Endodermal cell (in vitro differentiated cells): ENCODE measurements at regions not wholly inside any gene's neighbourhood (a gene's known extent, or its start where the extent isn't known, plus 50 kb on each side); places are given as distances from the start of the nearest gene placed in this dataset.

Experiments used
- DNase-seq: peaks from one replicate; pipeline ENCODE4 v3.0.0-alpha.2; 2017
- H3K27ac ChIP-seq: 2 replicates; pipeline ENCODE4 v1.5.1; 2013; ENCODE audit warnings: mild to moderate bottlenecking, low read depth, low read length, moderate library complexity
- H3K27me3 ChIP-seq: 2 replicates; pipeline ENCODE4 v1.6.1; 2013; ENCODE audit warnings: mild to moderate bottlenecking, low read length, moderate library complexity; ENCODE audit not compliant: insufficient read depth, control insufficient read depth, poor library complexity, severe bottlenecking
- H3K36me3 ChIP-seq: 2 replicates; pipeline ENCODE4 v1.7.0; 2013; ENCODE audit warnings: mild to moderate bottlenecking, low read length, moderate library complexity; ENCODE audit not compliant: control insufficient read depth, insufficient read depth
- H3K4me1 ChIP-seq: one replicate; pipeline ENCODE4 v1.7.0; 2013; ENCODE audit warnings: low read length; ENCODE audit not compliant: control insufficient read depth, insufficient read depth
- H3K4me3 ChIP-seq: 2 replicates; pipeline ENCODE4 v1.5.1; 2013; ENCODE audit warnings: mild to moderate bottlenecking, low read length, moderate library complexity
- H3K9ac ChIP-seq: 2 replicates; pipeline ENCODE4 v1.6.1; 2013; ENCODE audit warnings: mild to moderate bottlenecking, low read length, moderate library complexity; ENCODE audit not compliant: poor library complexity, severe bottlenecking; ENCODE audit errors: extremely low read depth
- H3K9me3 ChIP-seq: 2 replicates; pipeline ENCODE4 v1.6.1; 2013; ENCODE audit warnings: mild to moderate bottlenecking, low read length, moderate library complexity; ENCODE audit not compliant: control insufficient read depth
- H3K27ac Mint-ChIP-seq: 2 replicates; pipeline ENCODE4 v1.8.0; 2020; ENCODE audit warnings: mixed read lengths
- H3K27me3 Mint-ChIP-seq: 2 replicates; pipeline ENCODE4 v1.8.0; 2021; ENCODE audit warnings: mild to moderate bottlenecking, mixed read lengths; ENCODE audit not compliant: insufficient read depth
- H3K36me3 Mint-ChIP-seq: 2 replicates; pipeline ENCODE4 v1.8.0; 2020; ENCODE audit warnings: low read depth, mixed read lengths
- H3K4me1 Mint-ChIP-seq: 2 replicates; pipeline ENCODE4 v1.8.0; 2020; ENCODE audit warnings: mixed read lengths
- H3K4me3 Mint-ChIP-seq: 2 replicates; pipeline ENCODE4 v1.8.0; 2020; ENCODE audit warnings: mild to moderate bottlenecking, moderate library complexity, mixed read lengths
- H3K9me3 Mint-ChIP-seq: 2 replicates; pipeline ENCODE4 v1.8.0; 2020; ENCODE audit warnings: mild to moderate bottlenecking, mixed read lengths
- WGBS, 2 experiments: methylation state at CpG; one replicate each; pipeline versions ENCODE4 v1.1.5 to v1.1.7; 2013; ENCODE audit warnings: missing lambda C conversion rate in 2 of 2, mixed read lengths in 1 of 2; ENCODE audit not compliant: insufficient coverage in 1 of 2, insufficient read length in 1 of 2; 5-methylcytosine and 5-hydroxymethylcytosine counted together
- TF ChIP-seq, protein P1 (sequence below): fragments of 200-600 bp; sonication (generic); conservative IDR thresholded peaks from 2 replicates; pipeline ENCODE4 v1.5.0; 2021; ENCODE audit warnings: antibody characterized with exemption, mild to moderate bottlenecking

DNA sequence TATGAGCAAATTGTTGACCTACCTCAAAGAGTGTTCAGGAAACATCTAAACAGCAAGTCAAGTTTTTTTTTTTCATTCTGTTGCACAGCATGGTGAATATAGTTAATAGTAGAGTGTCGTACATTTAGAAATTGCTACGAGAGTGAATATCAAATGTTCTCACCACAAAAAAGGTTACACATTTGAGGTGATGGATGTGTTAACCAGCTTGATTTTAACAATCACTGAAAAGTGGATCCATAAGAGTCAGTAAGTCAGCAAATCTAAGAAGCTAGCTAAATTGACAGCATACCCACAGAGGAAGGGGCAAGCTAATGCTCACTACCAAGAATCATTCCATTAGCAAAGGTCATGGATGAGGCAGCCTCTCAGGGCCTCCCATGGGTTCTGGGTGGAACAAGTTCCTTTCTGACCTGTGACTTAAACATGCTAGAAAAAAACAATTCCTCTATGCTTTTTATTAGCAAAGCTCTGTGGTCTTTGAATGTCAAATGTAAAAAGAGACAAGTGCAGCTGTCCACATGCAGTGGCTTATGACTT is 235.4 kb upstream of the CCDC179 start:
- Mint-ChIP-seq H3K9me3 (no peaks in the 10 kb centered on the region), H3K4me3 (no peak overlapping the region), H3K27me3 (no peaks in the 10 kb centered on the region), H3K4me1 (peaks cover 3% of the 10 kb centered on the region), H3K27ac (no peak overlapping the region), H3K36me3 (no peaks in the 10 kb centered on the region)
- no peak overlapping the region for H3K27ac ChIP-seq
- H3K36me3 ChIP-seq = no peaks in the 10 kb centered on the region
- WGBS, 2 experiments = 91 to 100% methylated on average over 2 of the region's 2 CpGs
- H3K4me3 ChIP-seq = no peak overlapping the region
- H3K27me3 ChIP-seq = no peaks in the 10 kb centered on the region
- no peaks in the 10 kb centered on the region for H3K9me3 ChIP-seq
- TF ChIP-seq, protein P1, sequence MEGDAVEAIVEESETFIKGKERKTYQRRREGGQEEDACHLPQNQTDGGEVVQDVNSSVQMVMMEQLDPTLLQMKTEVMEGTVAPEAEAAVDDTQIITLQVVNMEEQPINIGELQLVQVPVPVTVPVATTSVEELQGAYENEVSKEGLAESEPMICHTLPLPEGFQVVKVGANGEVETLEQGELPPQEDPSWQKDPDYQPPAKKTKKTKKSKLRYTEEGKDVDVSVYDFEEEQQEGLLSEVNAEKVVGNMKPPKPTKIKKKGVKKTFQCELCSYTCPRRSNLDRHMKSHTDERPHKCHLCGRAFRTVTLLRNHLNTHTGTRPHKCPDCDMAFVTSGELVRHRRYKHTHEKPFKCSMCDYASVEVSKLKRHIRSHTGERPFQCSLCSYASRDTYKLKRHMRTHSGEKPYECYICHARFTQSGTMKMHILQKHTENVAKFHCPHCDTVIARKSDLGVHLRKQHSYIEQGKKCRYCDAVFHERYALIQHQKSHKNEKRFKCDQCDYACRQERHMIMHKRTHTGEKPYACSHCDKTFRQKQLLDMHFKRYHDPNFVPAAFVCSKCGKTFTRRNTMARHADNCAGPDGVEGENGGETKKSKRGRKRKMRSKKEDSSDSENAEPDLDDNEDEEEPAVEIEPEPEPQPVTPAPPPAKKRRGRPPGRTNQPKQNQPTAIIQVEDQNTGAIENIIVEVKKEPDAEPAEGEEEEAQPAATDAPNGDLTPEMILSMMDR = no peak
- no peak overlapping the region for H3K9ac ChIP-seq
- no peaks in the 10 kb centered on the region for H3K4me1 ChIP-seq
- no peak for DNase-seq

DNA sequence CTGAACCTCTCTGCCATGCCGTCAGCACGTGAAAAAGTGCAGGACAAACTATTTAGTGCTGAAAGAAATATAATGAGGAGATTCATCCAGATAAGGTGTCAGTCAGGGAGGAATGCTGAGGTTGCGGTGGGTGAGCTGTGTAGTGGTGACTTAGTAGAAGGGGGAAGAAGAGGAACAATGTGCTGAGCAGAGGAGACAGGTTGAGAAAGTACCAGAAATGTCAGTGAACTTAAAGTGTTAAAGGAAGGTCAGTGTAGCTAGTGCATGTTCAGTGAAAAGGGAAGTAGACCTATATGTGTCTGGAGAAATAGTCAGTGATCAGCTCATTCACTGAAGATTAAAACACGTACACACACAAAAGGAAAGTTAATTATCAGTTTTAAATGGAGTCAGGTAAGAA is 237.6 kb upstream of the CCDC179 start:
- TF ChIP-seq, protein P1 = no peak
- H3K27me3 ChIP-seq = no peaks in the 10 kb centered on the region
- no peaks in the 10 kb centered on the region for H3K4me1 ChIP-seq
- H3K4me3 ChIP-seq = no peak overlapping the region
- 91 to 100% methylated on average over 3 to 4 of the region's 4 CpGs for WGBS, 2 experiments
- H3K27me3 Mint-ChIP-seq = no peaks in the 10 kb centered on the region
- H3K36me3 Mint-ChIP-seq = peaks cover 11% of the 10 kb centered on the region
- H3K27ac Mint-ChIP-seq = no peak overlapping the region
- no peak overlapping the region for H3K27ac ChIP-seq
- no peaks in the 10 kb centered on the region for H3K36me3 ChIP-seq
- DNase-seq = no peak
- no peak overlapping the region for H3K4me3 Mint-ChIP-seq
- no peaks in the 10 kb centered on the region for H3K9me3 Mint-ChIP-seq
- peaks cover 3% of the 10 kb centered on the region for H3K4me1 Mint-ChIP-seq
- no peak overlapping the region for H3K9ac ChIP-seq
- H3K9me3 ChIP-seq = no peaks in the 10 kb centered on the region

DNA sequence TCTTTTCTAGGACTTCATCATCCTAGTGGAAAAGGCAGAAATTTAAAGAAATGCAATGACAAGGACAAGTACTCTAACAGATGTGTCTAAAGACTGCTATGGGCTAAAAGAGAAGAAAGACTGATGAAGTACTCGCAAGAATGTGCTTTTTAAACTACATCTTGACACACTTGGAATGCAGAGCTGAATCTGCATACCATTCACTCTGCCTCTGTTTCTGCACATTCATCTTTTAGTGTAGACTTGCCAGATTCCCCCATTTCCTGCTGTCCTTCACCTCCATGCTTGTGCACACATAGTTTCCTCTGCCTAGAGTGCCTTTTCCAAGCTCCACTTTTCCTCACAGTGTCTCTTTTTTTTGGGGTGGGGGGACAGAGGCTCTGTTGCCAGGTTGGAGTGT is 239.0 kb upstream of the CCDC179 start:
- H3K9me3 Mint-ChIP-seq = no peaks in the 10 kb centered on the region
- no peak overlapping the region for H3K9ac ChIP-seq
- H3K4me3 Mint-ChIP-seq = no peak overlapping the region
- no peaks in the 10 kb centered on the region for H3K27me3 Mint-ChIP-seq
- DNase-seq = no peak
- H3K27me3 ChIP-seq = no peaks in the 10 kb centered on the region
- H3K27ac Mint-ChIP-seq = no peak overlapping the region
- H3K4me3 ChIP-seq = no peak overlapping the region
- no peaks in the 10 kb centered on the region for H3K36me3 ChIP-seq
- TF ChIP-seq, protein P1 = no peak
- 100% methylated on average over 1 of the region's 1 CpG for WGBS, 2 experiments
- no peak overlapping the region for H3K27ac ChIP-seq
- H3K9me3 ChIP-seq = no peaks in the 10 kb centered on the region
- H3K4me1 ChIP-seq = no peaks in the 10 kb centered on the region
- H3K4me1 Mint-ChIP-seq = peaks cover 3% of the 10 kb centered on the region
- peaks cover 20% of the 10 kb centered on the region for H3K36me3 Mint-ChIP-seq
